Sigmoid colon (tissue), 4 donors: ENCODE measurements at regions not wholly inside any gene's neighbourhood (a gene's known extent, or its start where the extent isn't known, plus 50 kb on each side); places are given as distances from the start of the nearest gene placed in this dataset.

ENCODE experiments used
- EP300 ChIP-seq, 4 donors: sonication (generic); formaldehyde crosslinking; IDR thresholded peaks; one replicate each; pipeline ENCODE4 v1.6.1; 2017; ENCODE audit warnings: antibody characterized with exemption in 4 of 4
- POLR2A ChIP-seq, 2 donors: fragments of 450-650 bp; IDR thresholded peaks; one replicate each; pipeline ENCODE4 v1.6.1; 2016; ENCODE audit warnings: antibody characterized with exemption in 2 of 2, mild to moderate bottlenecking in 2 of 2, moderate library complexity in 2 of 2
- POLR2AphosphoS5 ChIP-seq, 4 donors: sonication (generic); formaldehyde crosslinking; IDR thresholded peaks; one replicate each; pipeline ENCODE4 v1.6.1; 2017; ENCODE audit warnings: antibody characterized with exemption in 4 of 4
- TF ChIP-seq, protein P1 (sequence below), 4 experiments: fragments of 450-650 bp in 3 of 4; fragments of 200-600 bp in 1 of 4; IDR thresholded peaks; one replicate each; pipeline ENCODE4 v1.5.1; 2016 to 2019; ENCODE audit warnings: antibody characterized with exemption in 4 of 4, mild to moderate bottlenecking in 3 of 4, moderate library complexity in 2 of 4

GRCh38 chr15:47422881-47423665 lies 294.2 kb upstream of the SEMA6D start:
- TF ChIP-seq POLR2A (IDR thresholded peaks at IDR 0.05) (no peak), EP300 (IDR thresholded peaks at IDR 0.05) (no peak), POLR2AphosphoS5 (IDR thresholded peaks at IDR 0.05) (no peak)
- TF ChIP-seq, protein P1, sequence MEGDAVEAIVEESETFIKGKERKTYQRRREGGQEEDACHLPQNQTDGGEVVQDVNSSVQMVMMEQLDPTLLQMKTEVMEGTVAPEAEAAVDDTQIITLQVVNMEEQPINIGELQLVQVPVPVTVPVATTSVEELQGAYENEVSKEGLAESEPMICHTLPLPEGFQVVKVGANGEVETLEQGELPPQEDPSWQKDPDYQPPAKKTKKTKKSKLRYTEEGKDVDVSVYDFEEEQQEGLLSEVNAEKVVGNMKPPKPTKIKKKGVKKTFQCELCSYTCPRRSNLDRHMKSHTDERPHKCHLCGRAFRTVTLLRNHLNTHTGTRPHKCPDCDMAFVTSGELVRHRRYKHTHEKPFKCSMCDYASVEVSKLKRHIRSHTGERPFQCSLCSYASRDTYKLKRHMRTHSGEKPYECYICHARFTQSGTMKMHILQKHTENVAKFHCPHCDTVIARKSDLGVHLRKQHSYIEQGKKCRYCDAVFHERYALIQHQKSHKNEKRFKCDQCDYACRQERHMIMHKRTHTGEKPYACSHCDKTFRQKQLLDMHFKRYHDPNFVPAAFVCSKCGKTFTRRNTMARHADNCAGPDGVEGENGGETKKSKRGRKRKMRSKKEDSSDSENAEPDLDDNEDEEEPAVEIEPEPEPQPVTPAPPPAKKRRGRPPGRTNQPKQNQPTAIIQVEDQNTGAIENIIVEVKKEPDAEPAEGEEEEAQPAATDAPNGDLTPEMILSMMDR (IDR thresholded peaks at IDR 0.05): no peak
